SK-N-SH (cell line): ENCODE measurements at regions not wholly inside any gene's neighbourhood (a gene's known extent, or its start where the extent isn't known, plus 50 kb on each side); places are given as distances from the start of the nearest gene placed in this dataset.

Source experiments
- CTCF ChIA-PET: fragments of 300-600, 350-600 bp; formaldehyde crosslinking; extraction: SDS; loops from one replicate; lab custom pipeline; 2021; lab: Yijun Ruan, JAX
- POLR2A ChIA-PET: fragments of 350-600 bp; sonication (Branson Sonifier 250); formaldehyde crosslinking; extraction: SDS; loops from one replicate; lab custom pipeline; 2020; ENCODE audit warnings: antibody characterized with exemption, inconsistent platforms; lab: Yijun Ruan, JAX
- DNase-seq: peaks from one replicate; pipeline ENCODE4 v3.0.0; 2012
- H2AFZ ChIP-seq: fragments of 200-600 bp; sonication (generic); 2 replicates; pipeline ENCODE4 v1.8.1; 2016; ENCODE audit warnings: antibody characterized with exemption, mild to moderate bottlenecking, low read depth
- H3F3A ChIP-seq: fragments of 200-600 bp; sonication (generic); replicated peaks from 2 replicates; pipeline ENCODE3; 2016; ENCODE audit warnings: antibody characterized with exemption, mild to moderate bottlenecking; ENCODE audit not compliant: insufficient read depth
- H3K27ac ChIP-seq, 2 experiments: fragments of 200-500 bp in 1 of 2; fragments of 200-600 bp in 1 of 2; sonication (Bioruptor generic) in 1 of 2; sonication (generic), shearing (Covaris generic) in 1 of 2; 2 replicates each; pipeline versions ENCODE4 v1.5.1 to v1.6.1; 2014 to 2016; ENCODE audit warnings: low read depth in 2 of 2, inconsistent platforms in 1 of 2, low read length in 1 of 2, mild to moderate bottlenecking in 1 of 2, mixed read lengths in 1 of 2
- H3K27me3 ChIP-seq: fragments of 200-600 bp; sonication (generic), shearing (Covaris generic); 2 replicates; pipeline ENCODE4 v1.6.1; 2016; ENCODE audit warnings: mixed run types; ENCODE audit not compliant: insufficient read depth
- H3K36me3 ChIP-seq, 2 experiments: fragments of 200-500 bp in 1 of 2; fragments of 200-600 bp in 1 of 2; sonication (Bioruptor generic) in 1 of 2; sonication (generic) in 1 of 2; replicated peaks in 1 of 2; 2 replicates each; pipeline versions ENCODE3 to v1.5.1; 2014 to 2016; ENCODE audit warnings: low read length in 1 of 2, mild to moderate bottlenecking in 1 of 2; ENCODE audit not compliant: insufficient read depth in 2 of 2, control insufficient read depth in 1 of 2
- H3K4me1 ChIP-seq, 2 experiments: fragments of 200-500 bp in 1 of 2; fragments of 200-600 bp in 1 of 2; sonication (Bioruptor generic) in 1 of 2; sonication (generic), shearing (Covaris generic) in 1 of 2; 2 replicates each; pipeline versions ENCODE4 v1.5.1 to v1.6.1; 2014 to 2016; ENCODE audit warnings: low read depth in 1 of 2, low read length in 1 of 2, mixed run types in 1 of 2; ENCODE audit not compliant: insufficient read depth in 2 of 2, control insufficient read depth in 1 of 2
- H3K4me2 ChIP-seq: fragments of 200-600 bp; sonication (generic), shearing (Covaris generic); 2 replicates; pipeline ENCODE4 v1.6.1; 2017; ENCODE audit warnings: mixed run types
- H3K4me3 ChIP-seq, 2 experiments: fragments of 200-500 bp in 1 of 2; fragments of 200-600 bp in 1 of 2; sonication (Bioruptor generic) in 1 of 2; sonication (generic), shearing (Covaris generic) in 1 of 2; 2 replicates each; pipeline versions ENCODE4 v1.5.1 to v1.8.1; 2014 to 2016; ENCODE audit warnings: low read depth in 2 of 2, inconsistent platforms in 1 of 2, low read length in 1 of 2, mild to moderate bottlenecking in 1 of 2, mixed read lengths in 1 of 2, moderate library complexity in 1 of 2
- H3K79me2 ChIP-seq: fragments of 200-600 bp; sonication (generic); 2 replicates; pipeline ENCODE4 v1.8.1; 2017; ENCODE audit warnings: mild to moderate bottlenecking; ENCODE audit not compliant: insufficient read depth
- H3K9ac ChIP-seq: fragments of 200-600 bp; sonication (generic); 2 replicates; pipeline ENCODE4 v1.6.1; 2017; ENCODE audit warnings: mixed run types
- H3K9me2 ChIP-seq: fragments of 200-600 bp; sonication (generic); 2 replicates; pipeline ENCODE4 v1.6.1; 2017; ENCODE audit warnings: mixed run types
- H3K9me3 ChIP-seq: fragments of 200-600 bp; sonication (generic); 2 replicates; pipeline ENCODE4 v1.6.1; 2017; ENCODE audit warnings: mixed run types, mild to moderate bottlenecking, moderate library complexity
- H4K20me1 ChIP-seq: fragments of 200-600 bp; sonication (generic); 2 replicates; pipeline ENCODE4 v1.6.1; 2017; ENCODE audit warnings: mild to moderate bottlenecking, mixed run types; ENCODE audit not compliant: insufficient read depth
- EP300 ChIP-seq, 2 experiments: IDR thresholded peaks; 2 replicates each; pipeline versions ENCODE4 v1.4.0 to v1.6.1; 2012; ENCODE audit warnings: borderline replicate concordance in 1 of 2, low read depth in 1 of 2, low read length in 1 of 2
- EZH2phosphoT487 ChIP-seq: fragments of 200-600 bp; sonication (generic); IDR thresholded peaks from 2 replicates; pipeline ENCODE4 v1.6.1; 2017; ENCODE audit warnings: low read depth, mixed run types, mild to moderate bottlenecking, antibody characterized with exemption, moderate library complexity, borderline replicate concordance
- FOXM1 ChIP-seq: IDR thresholded peaks from 2 replicates; pipeline ENCODE4 v1.4.0; 2012; ENCODE audit warnings: low read depth, mild to moderate bottlenecking
- GABPA ChIP-seq: IDR thresholded peaks from 2 replicates; pipeline ENCODE4 v1.4.0; 2012; ENCODE audit warnings: low read depth, mild to moderate bottlenecking
- MAX ChIP-seq: IDR thresholded peaks from 2 replicates; pipeline ENCODE4 v1.4.0; 2012; ENCODE audit warnings: low read depth
- MXI1 ChIP-seq: IDR thresholded peaks from 2 replicates; pipeline ENCODE4 v1.6.1; 2012; ENCODE audit warnings: mild to moderate bottlenecking, low read depth, low read length, improper control_type of control experiment
- NFIC ChIP-seq: IDR thresholded peaks from 2 replicates; pipeline ENCODE4 v1.4.0; 2012; ENCODE audit warnings: borderline replicate concordance
- POLR2AphosphoS5 ChIP-seq: IDR thresholded peaks from 2 replicates; pipeline ENCODE4 v1.6.1; 2012; ENCODE audit warnings: low read depth, low read length
- RAD21 ChIP-seq: IDR thresholded peaks from 2 replicates; pipeline ENCODE4 v1.6.1; 2012; ENCODE audit warnings: mild to moderate bottlenecking, low read length
- RCOR1 ChIP-seq: fragments of 150-350 bp; IDR thresholded peaks from 2 replicates; pipeline ENCODE4 v1.6.1; 2017; ENCODE audit warnings: antibody characterized with exemption, low read length
- RFX5 ChIP-seq: IDR thresholded peaks from 2 replicates; pipeline ENCODE4 v1.6.1; 2012; ENCODE audit warnings: mild to moderate bottlenecking, improper control_type of control experiment, low read length
- SMC3 ChIP-seq: IDR thresholded peaks from 2 replicates; pipeline ENCODE4 v1.6.1; 2012; ENCODE audit warnings: low read depth, low read length, improper control_type of control experiment
- TAF1 ChIP-seq: IDR thresholded peaks from 2 replicates; pipeline ENCODE4 v1.6.1; 2012; ENCODE audit warnings: low read depth, mild to moderate bottlenecking, low read length, moderate library complexity, borderline replicate concordance
- TEAD4 ChIP-seq: IDR thresholded peaks from 2 replicates; pipeline ENCODE4 v1.4.0; 2012; ENCODE audit warnings: mild to moderate bottlenecking, borderline replicate concordance; ENCODE audit not compliant: insufficient read depth
- USF2 ChIP-seq: fragments of 150-350 bp; IDR thresholded peaks from 2 replicates; pipeline ENCODE4 v1.6.1; 2017; ENCODE audit warnings: antibody characterized with exemption, low read length, low read depth, borderline replicate concordance
- WGBS: methylation state at CpG from one replicate; pipeline ENCODE4 v1.1.6; 2017; ENCODE audit warnings: low lambda C conversion rate; 5-methylcytosine and 5-hydroxymethylcytosine counted together
- TF ChIP-seq, protein P1 (sequence below): IDR thresholded peaks from 2 replicates; pipeline ENCODE4 v1.6.1; 2012; ENCODE audit warnings: mild to moderate bottlenecking, low read depth, low read length, moderate library complexity
- TF ChIP-seq, protein P2 (sequence below): fragments of 150-350 bp; IDR thresholded peaks from 2 replicates; pipeline ENCODE4 v1.6.1; 2016; ENCODE audit warnings: mild to moderate bottlenecking, low read depth, low read length
- TF ChIP-seq, protein P3 (sequence below): fragments of 200-600 bp; sonication (generic); IDR thresholded peaks from 2 replicates; pipeline ENCODE4 v1.6.1; 2017; ENCODE audit warnings: antibody characterized with exemption, mild to moderate bottlenecking, moderate library complexity
- TF ChIP-seq, protein P4 (sequence below): IDR thresholded peaks from 2 replicates; pipeline ENCODE4 v1.4.0; 2012; ENCODE audit warnings: low read depth, borderline replicate concordance

DNA sequence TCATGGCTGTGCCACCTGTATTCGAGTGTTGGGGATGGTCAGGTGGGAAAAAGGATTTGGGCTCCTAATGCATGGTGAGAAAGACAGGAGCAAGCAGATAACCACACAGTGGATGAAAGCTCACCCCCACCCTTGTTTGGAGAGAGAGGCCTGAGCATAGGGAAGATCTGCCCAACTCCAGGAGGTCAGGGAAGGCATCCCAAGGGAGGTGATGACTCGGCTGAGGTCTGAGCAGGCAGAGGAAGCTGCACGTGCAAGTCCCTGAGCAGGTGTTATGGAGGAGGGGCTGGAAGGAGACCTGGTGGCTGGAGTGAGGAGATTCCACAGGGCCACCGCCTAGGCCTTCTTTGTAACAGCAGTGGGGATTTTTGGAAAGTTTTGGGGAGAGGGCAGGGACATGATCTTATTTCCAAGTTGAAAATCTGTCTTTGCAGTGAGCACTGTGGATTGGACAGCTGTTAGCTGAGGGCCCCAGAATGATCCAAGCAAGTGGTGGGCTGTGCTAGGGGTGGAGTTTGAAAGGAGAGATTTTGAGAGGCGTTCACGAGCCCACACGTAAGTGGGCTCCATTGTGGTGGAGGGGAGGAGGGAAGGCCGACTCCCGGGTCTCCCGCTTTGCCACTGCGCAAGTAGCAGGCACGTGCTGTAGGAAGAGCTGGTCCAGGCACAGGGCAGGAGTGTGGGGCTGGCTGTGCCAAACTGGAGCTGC is 228.5 kb downstream of the GLI2 start:
- Histone ChIP-seq H3K79me2 (no peaks in the 10 kb centered on the region), H4K20me1 (no peaks in the 10 kb centered on the region), H2AFZ (no peak overlapping the region), H3K9me2 (no peaks in the 10 kb centered on the region), H3F3A (no peaks in the 10 kb centered on the region), H3K9me3 (no peaks in the 10 kb centered on the region), H3K27me3 (no peaks in the 10 kb centered on the region), H3K36me3 (peaks cover 5 to 7% of the 10 kb centered on the region in 2 experiments), H3K9ac (no peak overlapping the region), H3K4me1 (peaks cover 0 to 17% of the 10 kb centered on the region in 2 experiments; a peak in 1 of 4 replicates), H3K4me3 (no peak overlapping the region), H3K4me2 (no peak overlapping the region), H3K27ac (no peak overlapping the region)
- CTCF ChIA-PET, result interaction anchor here (0.9 kb wide), 1 partner anchor 116 kb away, joined by 3 read pairs; no protein-coding TSS in a partner anchor
- TF ChIP-seq EP300 (IDR thresholded peaks at IDR 0.05; ENCODE audit: borderline replicate concordance in 1 of 2, low read depth in 1 of 2, low read length in 1 of 2), result no peak
- TF ChIP-seq EZH2phosphoT487, result no peak
- no peak for TF ChIP-seq POLR2AphosphoS5
- TF ChIP-seq TAF1, result no peak
- TF ChIP-seq SMC3, result no peak
- no peak for TF ChIP-seq USF2
- TF ChIP-seq, protein P1, sequence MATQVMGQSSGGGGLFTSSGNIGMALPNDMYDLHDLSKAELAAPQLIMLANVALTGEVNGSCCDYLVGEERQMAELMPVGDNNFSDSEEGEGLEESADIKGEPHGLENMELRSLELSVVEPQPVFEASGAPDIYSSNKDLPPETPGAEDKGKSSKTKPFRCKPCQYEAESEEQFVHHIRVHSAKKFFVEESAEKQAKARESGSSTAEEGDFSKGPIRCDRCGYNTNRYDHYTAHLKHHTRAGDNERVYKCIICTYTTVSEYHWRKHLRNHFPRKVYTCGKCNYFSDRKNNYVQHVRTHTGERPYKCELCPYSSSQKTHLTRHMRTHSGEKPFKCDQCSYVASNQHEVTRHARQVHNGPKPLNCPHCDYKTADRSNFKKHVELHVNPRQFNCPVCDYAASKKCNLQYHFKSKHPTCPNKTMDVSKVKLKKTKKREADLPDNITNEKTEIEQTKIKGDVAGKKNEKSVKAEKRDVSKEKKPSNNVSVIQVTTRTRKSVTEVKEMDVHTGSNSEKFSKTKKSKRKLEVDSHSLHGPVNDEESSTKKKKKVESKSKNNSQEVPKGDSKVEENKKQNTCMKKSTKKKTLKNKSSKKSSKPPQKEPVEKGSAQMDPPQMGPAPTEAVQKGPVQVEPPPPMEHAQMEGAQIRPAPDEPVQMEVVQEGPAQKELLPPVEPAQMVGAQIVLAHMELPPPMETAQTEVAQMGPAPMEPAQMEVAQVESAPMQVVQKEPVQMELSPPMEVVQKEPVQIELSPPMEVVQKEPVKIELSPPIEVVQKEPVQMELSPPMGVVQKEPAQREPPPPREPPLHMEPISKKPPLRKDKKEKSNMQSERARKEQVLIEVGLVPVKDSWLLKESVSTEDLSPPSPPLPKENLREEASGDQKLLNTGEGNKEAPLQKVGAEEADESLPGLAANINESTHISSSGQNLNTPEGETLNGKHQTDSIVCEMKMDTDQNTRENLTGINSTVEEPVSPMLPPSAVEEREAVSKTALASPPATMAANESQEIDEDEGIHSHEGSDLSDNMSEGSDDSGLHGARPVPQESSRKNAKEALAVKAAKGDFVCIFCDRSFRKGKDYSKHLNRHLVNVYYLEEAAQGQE, result no peak
- TF ChIP-seq, protein P2, sequence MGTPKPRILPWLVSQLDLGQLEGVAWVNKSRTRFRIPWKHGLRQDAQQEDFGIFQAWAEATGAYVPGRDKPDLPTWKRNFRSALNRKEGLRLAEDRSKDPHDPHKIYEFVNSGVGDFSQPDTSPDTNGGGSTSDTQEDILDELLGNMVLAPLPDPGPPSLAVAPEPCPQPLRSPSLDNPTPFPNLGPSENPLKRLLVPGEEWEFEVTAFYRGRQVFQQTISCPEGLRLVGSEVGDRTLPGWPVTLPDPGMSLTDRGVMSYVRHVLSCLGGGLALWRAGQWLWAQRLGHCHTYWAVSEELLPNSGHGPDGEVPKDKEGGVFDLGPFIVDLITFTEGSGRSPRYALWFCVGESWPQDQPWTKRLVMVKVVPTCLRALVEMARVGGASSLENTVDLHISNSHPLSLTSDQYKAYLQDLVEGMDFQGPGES, result no peak
- TF ChIP-seq, protein P3, sequence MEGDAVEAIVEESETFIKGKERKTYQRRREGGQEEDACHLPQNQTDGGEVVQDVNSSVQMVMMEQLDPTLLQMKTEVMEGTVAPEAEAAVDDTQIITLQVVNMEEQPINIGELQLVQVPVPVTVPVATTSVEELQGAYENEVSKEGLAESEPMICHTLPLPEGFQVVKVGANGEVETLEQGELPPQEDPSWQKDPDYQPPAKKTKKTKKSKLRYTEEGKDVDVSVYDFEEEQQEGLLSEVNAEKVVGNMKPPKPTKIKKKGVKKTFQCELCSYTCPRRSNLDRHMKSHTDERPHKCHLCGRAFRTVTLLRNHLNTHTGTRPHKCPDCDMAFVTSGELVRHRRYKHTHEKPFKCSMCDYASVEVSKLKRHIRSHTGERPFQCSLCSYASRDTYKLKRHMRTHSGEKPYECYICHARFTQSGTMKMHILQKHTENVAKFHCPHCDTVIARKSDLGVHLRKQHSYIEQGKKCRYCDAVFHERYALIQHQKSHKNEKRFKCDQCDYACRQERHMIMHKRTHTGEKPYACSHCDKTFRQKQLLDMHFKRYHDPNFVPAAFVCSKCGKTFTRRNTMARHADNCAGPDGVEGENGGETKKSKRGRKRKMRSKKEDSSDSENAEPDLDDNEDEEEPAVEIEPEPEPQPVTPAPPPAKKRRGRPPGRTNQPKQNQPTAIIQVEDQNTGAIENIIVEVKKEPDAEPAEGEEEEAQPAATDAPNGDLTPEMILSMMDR, result no peak
- no peak for TF ChIP-seq NFIC
- no peak for TF ChIP-seq GABPA
- TF ChIP-seq MAX, result no peak
- no peak for TF ChIP-seq FOXM1
- no peak for TF ChIP-seq TEAD4
- TF ChIP-seq RCOR1, result no peak
- no peak for TF ChIP-seq RFX5
- TF ChIP-seq RAD21, result no peak
- no peak for TF ChIP-seq MXI1
- TF ChIP-seq, protein P4, sequence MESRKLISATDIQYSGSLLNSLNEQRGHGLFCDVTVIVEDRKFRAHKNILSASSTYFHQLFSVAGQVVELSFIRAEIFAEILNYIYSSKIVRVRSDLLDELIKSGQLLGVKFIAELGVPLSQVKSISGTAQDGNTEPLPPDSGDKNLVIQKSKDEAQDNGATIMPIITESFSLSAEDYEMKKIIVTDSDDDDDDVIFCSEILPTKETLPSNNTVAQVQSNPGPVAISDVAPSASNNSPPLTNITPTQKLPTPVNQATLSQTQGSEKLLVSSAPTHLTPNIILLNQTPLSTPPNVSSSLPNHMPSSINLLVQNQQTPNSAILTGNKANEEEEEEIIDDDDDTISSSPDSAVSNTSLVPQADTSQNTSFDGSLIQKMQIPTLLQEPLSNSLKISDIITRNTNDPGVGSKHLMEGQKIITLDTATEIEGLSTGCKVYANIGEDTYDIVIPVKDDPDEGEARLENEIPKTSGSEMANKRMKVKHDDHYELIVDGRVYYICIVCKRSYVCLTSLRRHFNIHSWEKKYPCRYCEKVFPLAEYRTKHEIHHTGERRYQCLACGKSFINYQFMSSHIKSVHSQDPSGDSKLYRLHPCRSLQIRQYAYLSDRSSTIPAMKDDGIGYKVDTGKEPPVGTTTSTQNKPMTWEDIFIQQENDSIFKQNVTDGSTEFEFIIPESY, result no peak
- WGBS, result 81% methylated on average over 12 of the region's 12 CpGs
- POLR2A ChIA-PET, result no interaction called here
- no peak for DNase-seq
